ENCODE measurements at regions not wholly inside any gene's neighbourhood (a gene's known extent, or its start where the extent isn't known, plus 50 kb on each side); places are given as distances from the start of the nearest gene placed in this dataset.

- no peak for DNase-seq
- Mint-ChIP-seq H3K27me3 (ENCODE audit: low read depth) (no peaks in the 10 kb centered on the region), H3K9me3 (peaks cover 4% of the 10 kb centered on the region), H3K4me3 (no peak overlapping the region), H3K36me3 (ENCODE audit: insufficient read depth) (no peaks in the 10 kb centered on the region), H3K4me1 (ENCODE audit: low read depth) (peaks cover 2% of the 10 kb centered on the region)
- no peak for ATAC-seq
Measured at GRCh38 chr4:155616117-155616516, 50.5 kb upstream of the GUCY1A1 start.

DNA sequence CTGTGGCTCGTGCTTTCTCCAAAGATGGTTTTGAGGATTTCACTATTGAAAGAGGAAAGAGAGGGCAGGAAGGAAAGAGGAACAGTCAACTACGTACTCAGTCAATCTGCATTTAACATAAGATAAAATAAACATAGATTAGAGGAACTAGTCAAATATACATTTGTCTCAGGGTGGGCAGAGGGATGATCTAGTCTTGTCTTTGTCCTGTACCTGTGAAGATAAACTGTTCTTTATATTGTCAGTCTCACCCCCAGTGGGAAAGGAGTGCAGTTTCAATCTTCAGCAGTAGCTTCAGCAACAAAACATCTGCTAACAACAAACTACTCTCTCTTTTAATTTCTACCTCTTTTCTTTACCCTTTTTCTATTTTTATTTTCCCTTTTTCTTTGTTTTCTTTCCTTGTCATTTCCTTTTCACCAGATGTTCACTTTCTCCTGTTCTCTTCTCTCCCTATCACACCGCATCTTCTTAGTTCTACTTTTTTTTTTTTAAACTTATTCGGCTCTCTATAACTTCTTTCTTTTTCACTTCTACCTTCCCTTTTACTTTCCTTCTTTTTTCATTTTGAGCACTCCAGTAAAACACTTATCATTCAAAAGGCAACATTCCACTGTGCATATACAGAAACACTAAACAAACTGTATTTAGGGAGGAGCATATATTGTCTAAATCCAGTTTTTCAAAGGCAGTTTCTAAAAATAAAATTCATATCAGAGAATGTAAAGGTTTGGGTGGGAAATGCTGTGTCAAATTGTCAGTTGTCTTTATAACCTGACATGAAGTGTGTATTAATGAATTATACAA is 51.4 kb upstream of the GUCY1A1 start:
- no peak for DNase-seq
- H3K9me3 Mint-ChIP-seq = peaks cover 4% of the 10 kb centered on the region
- peaks cover 2% of the 10 kb centered on the region for H3K4me1 Mint-ChIP-seq (ENCODE audit: low read depth)
- H3K27me3 Mint-ChIP-seq (ENCODE audit: low read depth) = no peaks in the 10 kb centered on the region
- H3K36me3 Mint-ChIP-seq (ENCODE audit: insufficient read depth) = no peaks in the 10 kb centered on the region
- H3K4me3 Mint-ChIP-seq = no peak overlapping the region
- ATAC-seq = no peak

GRCh38 chr4:155614111-155614762 is 52.4 kb upstream of the GUCY1A1 start:
- H3K4me3 Mint-ChIP-seq = no peak overlapping the region
- H3K36me3 Mint-ChIP-seq (ENCODE audit: insufficient read depth) = no peaks in the 10 kb centered on the region
- H3K4me1 Mint-ChIP-seq (ENCODE audit: low read depth) = peaks cover 2% of the 10 kb centered on the region

DNA sequence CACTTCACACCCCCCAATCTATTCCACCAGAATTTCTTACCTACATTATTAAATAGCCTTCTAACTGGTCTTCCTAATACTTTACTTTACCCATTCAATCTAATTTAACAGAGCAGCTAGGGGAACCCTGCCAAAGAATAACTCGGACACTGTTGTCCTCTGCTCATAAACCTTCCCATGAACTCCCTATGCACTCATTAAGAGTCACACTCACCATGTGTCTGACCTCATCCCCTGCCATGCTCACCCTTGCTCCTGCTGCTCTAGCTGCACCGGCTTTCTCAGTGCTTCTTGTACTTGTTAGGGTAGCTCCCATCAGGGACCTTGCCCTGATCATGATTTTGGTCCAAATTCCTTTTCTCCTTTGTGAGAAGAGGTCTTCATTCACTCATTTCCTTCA is 54.6 kb upstream of the GUCY1A1 start:
- ATAC-seq = no peak
- no peaks in the 10 kb centered on the region for H3K36me3 Mint-ChIP-seq (ENCODE audit: insufficient read depth)

More at GRCh38 chr4:155614111-155614762, 52.4 kb upstream of the GUCY1A1 start:
- peaks cover 2% of the 10 kb centered on the region for H3K27me3 Mint-ChIP-seq (ENCODE audit: low read depth)
- DNase-seq (no peak), ATAC-seq (no peak)
- peaks cover 4% of the 10 kb centered on the region for H3K9me3 Mint-ChIP-seq

GRCh38 chr4:155611501-155611900 is 55.1 kb upstream of the GUCY1A1 start:
- no peak for ATAC-seq
- H3K4me1 Mint-ChIP-seq (ENCODE audit: low read depth) = peaks cover 2% of the 10 kb centered on the region
- no peak overlapping the region for H3K4me3 Mint-ChIP-seq
- no peak for DNase-seq
- H3K9me3 Mint-ChIP-seq = peaks cover 4% of the 10 kb centered on the region
- H3K36me3 Mint-ChIP-seq (ENCODE audit: insufficient read depth) = no peaks in the 10 kb centered on the region
- peaks cover 8% of the 10 kb centered on the region for H3K27me3 Mint-ChIP-seq (ENCODE audit: low read depth)

More for the DNA sequence above, 54.6 kb upstream of the GUCY1A1 start:
- Mint-ChIP-seq H3K4me1 (ENCODE audit: low read depth) (peaks cover 2% of the 10 kb centered on the region), H3K4me3 (no peak overlapping the region), H3K27me3 (ENCODE audit: low read depth) (peaks cover 8% of the 10 kb centered on the region), H3K9me3 (peaks cover 4% of the 10 kb centered on the region)
- DNase-seq = no peak

GRCh38 chr4:155610143-155610542 is 56.5 kb upstream of the GUCY1A1 start:
- Mint-ChIP-seq H3K4me3 (no peak overlapping the region), H3K4me1 (ENCODE audit: low read depth) (no peaks in the 10 kb centered on the region), H3K9me3 (peaks cover 4% of the 10 kb centered on the region), H3K36me3 (ENCODE audit: insufficient read depth) (no peaks in the 10 kb centered on the region), H3K27me3 (ENCODE audit: low read depth) (peaks cover 8% of the 10 kb centered on the region)
- DNase-seq (no peak), ATAC-seq (no peak)

DNA sequence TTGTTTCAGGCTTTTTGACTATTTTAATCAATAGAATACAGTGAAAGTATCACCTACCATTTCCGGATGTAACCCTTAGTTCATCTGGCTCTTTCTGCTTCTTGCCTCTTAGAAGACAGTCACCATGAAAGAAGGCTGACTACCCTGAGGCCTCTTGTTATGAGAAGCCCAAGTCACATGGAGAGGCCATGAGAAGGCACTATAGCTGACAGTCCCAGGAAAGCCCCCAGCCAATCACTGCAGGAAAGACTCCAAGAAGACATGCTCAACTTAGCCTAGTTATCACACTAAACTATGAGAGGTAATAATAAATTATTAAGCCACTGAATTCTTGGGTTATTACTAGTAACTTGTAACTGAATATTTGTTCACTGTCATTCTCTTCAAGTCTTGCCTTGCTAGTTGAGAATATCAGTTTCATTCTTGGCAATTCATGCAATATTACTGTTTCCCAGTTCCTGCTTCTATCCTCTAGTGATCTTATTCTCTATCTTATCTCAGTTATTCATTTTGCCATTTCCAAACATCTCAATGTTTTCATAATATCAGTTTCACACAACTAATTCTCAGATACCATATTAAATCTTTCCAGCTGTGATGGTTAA is 57.1 kb upstream of the GUCY1A1 start:
- peaks cover 8% of the 10 kb centered on the region for H3K27me3 Mint-ChIP-seq (ENCODE audit: low read depth)
- no peak for ATAC-seq
- DNase-seq = no peak
- H3K4me3 Mint-ChIP-seq = no peak overlapping the region
- H3K9me3 Mint-ChIP-seq = peaks cover 4% of the 10 kb centered on the region
- H3K4me1 Mint-ChIP-seq (ENCODE audit: low read depth) = no peaks in the 10 kb centered on the region
- no peaks in the 10 kb centered on the region for H3K36me3 Mint-ChIP-seq (ENCODE audit: insufficient read depth)

DNA sequence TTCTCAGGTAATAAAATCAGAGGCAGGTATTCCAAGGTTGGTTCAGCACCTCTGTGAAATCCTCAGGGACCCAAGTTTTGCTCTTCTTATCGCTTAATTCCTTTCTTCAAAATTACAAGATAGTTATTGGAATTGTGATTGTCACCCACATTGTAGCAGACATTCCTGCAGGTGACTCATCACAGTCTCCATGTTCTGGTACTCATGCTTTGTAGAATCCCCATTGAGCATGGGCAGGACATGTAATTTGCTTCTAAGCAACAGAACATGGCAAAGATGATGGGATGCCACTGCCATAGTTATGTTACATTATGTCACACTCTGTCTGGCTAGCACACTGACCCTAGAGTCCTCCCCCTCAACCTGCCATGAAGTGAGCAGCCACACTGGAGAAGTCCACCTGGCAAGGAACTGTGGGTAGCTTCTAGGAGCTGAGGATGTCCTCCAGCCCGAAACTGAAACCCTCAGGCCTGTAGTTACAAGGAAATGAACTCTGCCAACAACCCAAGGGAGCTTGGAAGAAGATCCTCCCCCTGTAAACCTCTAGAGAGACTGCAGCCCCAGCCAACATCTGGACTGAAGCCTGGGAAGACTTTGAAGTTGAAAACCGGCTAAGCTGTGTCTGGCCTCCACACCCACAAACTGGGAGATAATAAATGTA is 58.3 kb upstream of the GUCY1A1 start:
- DNase-seq (no peak), ATAC-seq (no peak)
- peaks cover 8% of the 10 kb centered on the region for H3K27me3 Mint-ChIP-seq (ENCODE audit: low read depth)
- no peak overlapping the region for H3K4me3 Mint-ChIP-seq
- no peaks in the 10 kb centered on the region for H3K36me3 Mint-ChIP-seq (ENCODE audit: insufficient read depth)
- no peaks in the 10 kb centered on the region for H3K4me1 Mint-ChIP-seq (ENCODE audit: low read depth)
- H3K9me3 Mint-ChIP-seq = peaks cover 4% of the 10 kb centered on the region

GRCh38 chr4:155607481-155607880 is 59.2 kb upstream of the GUCY1A1 start:
- Mint-ChIP-seq H3K27me3 (ENCODE audit: low read depth) (peaks cover 8% of the 10 kb centered on the region), H3K36me3 (ENCODE audit: insufficient read depth) (no peaks in the 10 kb centered on the region), H3K4me1 (ENCODE audit: low read depth) (no peaks in the 10 kb centered on the region), H3K4me3 (no peak overlapping the region), H3K9me3 (peaks cover 4% of the 10 kb centered on the region)
- ATAC-seq (no peak), DNase-seq (no peak)

GRCh38 chr4:155604718-155605626 is 61.7 kb upstream of the GUCY1A1 start:
- peaks cover 6% of the 10 kb centered on the region for H3K27me3 Mint-ChIP-seq (ENCODE audit: low read depth)
- H3K9me3 Mint-ChIP-seq = no peaks in the 10 kb centered on the region
- DNase-seq (no peak), ATAC-seq (no peak)
- no peak overlapping the region for H3K4me3 Mint-ChIP-seq
- no peaks in the 10 kb centered on the region for H3K4me1 Mint-ChIP-seq (ENCODE audit: low read depth)
- no peaks in the 10 kb centered on the region for H3K36me3 Mint-ChIP-seq (ENCODE audit: insufficient read depth)

DNA sequence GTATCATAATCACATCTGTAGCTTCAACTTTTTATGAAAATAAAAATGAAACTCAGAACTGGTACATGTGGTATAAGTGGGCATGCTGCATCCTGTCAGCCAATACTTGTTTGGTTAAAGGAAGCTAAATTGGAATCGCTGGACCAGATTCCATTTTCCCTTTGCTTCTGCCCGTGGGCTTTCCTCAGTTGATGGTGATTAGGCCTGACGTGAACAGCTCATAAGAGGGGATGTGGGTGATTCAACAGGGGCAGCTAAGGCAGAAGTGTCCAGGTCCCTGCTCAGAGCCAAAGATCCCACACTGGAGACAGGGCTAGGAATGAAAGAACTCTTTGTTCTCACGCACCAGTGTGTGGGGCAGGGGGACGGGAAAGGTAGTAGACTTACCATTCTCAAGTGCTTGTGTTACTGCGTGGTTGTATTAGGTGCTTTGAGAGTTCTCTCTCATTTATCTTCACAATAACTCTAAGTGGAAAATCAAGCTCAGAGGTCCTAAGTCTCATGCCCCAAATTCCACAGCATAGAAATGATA is 63.2 kb upstream of the GUCY1A1 start:
- peaks cover 6% of the 10 kb centered on the region for H3K27me3 Mint-ChIP-seq (ENCODE audit: low read depth)
- DNase-seq (no peak), ATAC-seq (no peak)
- H3K4me1 Mint-ChIP-seq (ENCODE audit: low read depth) = no peaks in the 10 kb centered on the region
- H3K9me3 Mint-ChIP-seq = no peaks in the 10 kb centered on the region
- no peak overlapping the region for H3K4me3 Mint-ChIP-seq
- no peaks in the 10 kb centered on the region for H3K36me3 Mint-ChIP-seq (ENCODE audit: insufficient read depth)

GRCh38 chr4:155602351-155603140 is 64.1 kb upstream of the GUCY1A1 start:
- Mint-ChIP-seq H3K4me3 (no peak overlapping the region), H3K4me1 (ENCODE audit: low read depth) (no peaks in the 10 kb centered on the region), H3K9me3 (no peaks in the 10 kb centered on the region), H3K27me3 (ENCODE audit: low read depth) (peaks cover 1% of the 10 kb centered on the region), H3K36me3 (ENCODE audit: insufficient read depth) (no peaks in the 10 kb centered on the region)
- no peak for ATAC-seq
- no peak for DNase-seq

- no peaks in the 10 kb centered on the region for H3K27me3 Mint-ChIP-seq (ENCODE audit: low read depth)
Measured at GRCh38 chr4:155600244-155600643, 66.4 kb upstream of the GUCY1A1 start.

More at GRCh38 chr4:155600244-155600643, 66.4 kb upstream of the GUCY1A1 start:
- Mint-ChIP-seq H3K9me3 (no peaks in the 10 kb centered on the region), H3K4me1 (ENCODE audit: low read depth) (no peaks in the 10 kb centered on the region), H3K36me3 (ENCODE audit: insufficient read depth) (no peaks in the 10 kb centered on the region), H3K4me3 (no peak overlapping the region)
- ATAC-seq = no peak
- no peak for DNase-seq
